ENCODE measurements at regions not wholly inside any gene's neighbourhood (a gene's known extent, or its start where the extent isn't known, plus 50 kb on each side); places are given as distances from the start of the nearest gene placed in this dataset.
"Not testable (repeated sequence)": the region's sequence is repeated elsewhere in the genome, so short reads cannot be mapped to it uniquely, and the experiment has no call there.

- ATAC-seq (no peak), DNase-seq (ENCODE audit: low spot score) (no peak)
- H3K4me3 Mint-ChIP-seq: no peak overlapping the region
Measured at GRCh38 chr12:42003031-42003430, 141.6 kb downstream of the GXYLT1 start.

DNA sequence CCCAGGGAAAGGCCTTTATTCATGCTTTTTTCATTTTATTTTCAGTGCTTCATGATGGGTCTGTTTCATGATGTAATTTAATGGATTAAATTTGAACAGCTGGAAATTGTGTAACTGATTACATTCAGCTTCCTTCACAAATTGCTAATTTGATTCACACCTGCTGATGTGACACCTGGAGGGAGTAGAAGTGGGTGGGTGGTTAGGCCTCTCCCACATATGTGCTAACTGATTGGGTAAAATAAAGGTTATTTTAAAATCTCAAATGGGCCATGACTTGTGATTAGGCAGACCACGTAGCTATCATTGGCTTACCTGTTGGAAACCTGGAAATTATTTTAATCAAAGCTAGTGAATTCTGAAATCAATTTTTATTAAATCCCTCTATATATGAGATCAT lies 142.1 kb downstream of the GXYLT1 start:
- Mint-ChIP-seq H3K4me3 (no peak overlapping the region), H3K4me1 (ENCODE audit: low read depth in 2 of 2) (no peaks in the 10 kb centered on the region), H3K36me3 (no peaks in the 10 kb centered on the region), H3K27ac (no peak overlapping the region), H3K9me3 (no peaks in the 10 kb centered on the region), H3K27me3 (peaks cover 8 to 23% of the 10 kb centered on the region in 2 donors)
- ATAC-seq (no peak), DNase-seq (ENCODE audit: low spot score) (no peak)

More at GRCh38 chr12:42003031-42003430, 141.6 kb downstream of the GXYLT1 start:
- Mint-ChIP-seq H3K36me3 (no peaks in the 10 kb centered on the region), H3K27ac (no peak overlapping the region), H3K27me3 (peaks cover 8 to 21% of the 10 kb centered on the region in 2 donors), H3K9me3 (no peaks in the 10 kb centered on the region), H3K4me1 (ENCODE audit: low read depth in 2 of 2) (no peaks in the 10 kb centered on the region)

GRCh38 chr12:41998436-41998835 lies 146.2 kb downstream of the GXYLT1 start:
- no peaks in the 10 kb centered on the region for H3K36me3 Mint-ChIP-seq
- no peak for DNase-seq (ENCODE audit: low spot score)
- H3K4me1 Mint-ChIP-seq (ENCODE audit: low read depth in 2 of 2): no peaks in the 10 kb centered on the region
- peaks cover 6 to 20% of the 10 kb centered on the region in 2 donors for H3K27me3 Mint-ChIP-seq
- ATAC-seq: no peak
- H3K4me3 Mint-ChIP-seq: no peak overlapping the region
- H3K27ac Mint-ChIP-seq: no peak overlapping the region
- H3K9me3 Mint-ChIP-seq: no peaks in the 10 kb centered on the region

DNA sequence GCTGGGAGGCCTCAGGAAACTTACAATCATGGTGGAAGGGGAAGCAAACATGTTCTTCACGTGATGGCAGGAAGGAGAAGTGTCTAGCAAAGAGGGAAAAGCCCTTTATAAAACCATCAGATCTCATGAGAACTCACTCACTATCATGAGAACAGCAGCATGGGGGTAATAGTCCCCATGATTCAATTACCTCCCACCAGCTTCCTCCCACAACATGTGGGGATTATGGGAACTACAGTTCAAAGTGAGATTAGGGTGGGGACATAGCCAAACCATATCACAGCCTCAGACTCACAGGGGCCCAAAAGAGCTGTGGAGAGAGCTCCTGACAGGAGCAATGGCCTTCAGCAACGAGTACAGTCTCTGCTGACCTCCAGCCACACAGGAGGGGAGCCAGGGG lies 151.4 kb downstream of the GXYLT1 start:
- Mint-ChIP-seq H3K27ac (no peak overlapping the region), H3K4me1 (ENCODE audit: low read depth in 2 of 2) (no peaks in the 10 kb centered on the region), H3K27me3 (peaks cover 3 to 12% of the 10 kb centered on the region in 2 donors), H3K4me3 (no peak overlapping the region), H3K9me3 (no peaks in the 10 kb centered on the region), H3K36me3 (no peaks in the 10 kb centered on the region)
- DNase-seq (ENCODE audit: low spot score): no peak
- no peak for ATAC-seq

GRCh38 chr12:41992692-41993215 lies 151.9 kb downstream of the GXYLT1 start:
- Mint-ChIP-seq H3K27ac (no peak overlapping the region), H3K9me3 (no peaks in the 10 kb centered on the region), H3K27me3 (peaks cover 0 to 9% of the 10 kb centered on the region in 2 donors), H3K4me3 (no peak overlapping the region), H3K4me1 (ENCODE audit: low read depth in 2 of 2) (no peaks in the 10 kb centered on the region), H3K36me3 (no peaks in the 10 kb centered on the region)
- ATAC-seq (no peak), DNase-seq (ENCODE audit: low spot score) (no peak)

GRCh38 chr12:41992022-41992421 lies 152.7 kb downstream of the GXYLT1 start:
- peaks cover 0 to 15% of the 10 kb centered on the region in 2 donors for H3K27me3 Mint-ChIP-seq
- no peak overlapping the region for H3K27ac Mint-ChIP-seq
- H3K4me1 Mint-ChIP-seq (ENCODE audit: low read depth in 2 of 2): no peaks in the 10 kb centered on the region
- H3K36me3 Mint-ChIP-seq: no peaks in the 10 kb centered on the region
- no peak for DNase-seq (ENCODE audit: low spot score)
- H3K9me3 Mint-ChIP-seq: no peaks in the 10 kb centered on the region
- no peak for ATAC-seq
- no peak overlapping the region for H3K4me3 Mint-ChIP-seq

DNA sequence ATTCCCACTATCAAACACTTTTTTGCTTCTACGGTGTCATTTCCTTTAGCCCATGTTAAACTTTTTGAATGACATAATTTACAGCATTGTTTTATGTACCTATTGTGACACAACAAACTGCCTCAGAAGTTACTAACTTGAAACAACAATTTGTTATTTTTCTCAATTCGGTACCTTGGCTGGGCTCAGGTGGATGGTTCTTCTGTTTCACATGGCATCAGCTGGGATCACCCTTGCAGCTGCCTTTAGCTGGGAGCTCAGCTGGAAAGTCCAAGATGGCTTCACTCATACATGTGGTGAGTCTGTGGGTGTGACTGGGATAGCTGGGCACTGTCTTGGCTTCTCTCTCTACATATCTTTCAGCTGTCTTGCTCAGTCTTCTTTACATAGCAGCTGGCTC lies 156.0 kb downstream of the GXYLT1 start:
- H3K27ac Mint-ChIP-seq: no peak overlapping the region
- no peak for ATAC-seq
- H3K36me3 Mint-ChIP-seq: no peaks in the 10 kb centered on the region
- DNase-seq (ENCODE audit: low spot score): no peak
- H3K27me3 Mint-ChIP-seq: peaks cover 0 to 24% of the 10 kb centered on the region in 2 donors
- H3K4me1 Mint-ChIP-seq (ENCODE audit: low read depth in 2 of 2): no peaks in the 10 kb centered on the region
- H3K9me3 Mint-ChIP-seq: no peaks in the 10 kb centered on the region
- no peak overlapping the region for H3K4me3 Mint-ChIP-seq

DNA sequence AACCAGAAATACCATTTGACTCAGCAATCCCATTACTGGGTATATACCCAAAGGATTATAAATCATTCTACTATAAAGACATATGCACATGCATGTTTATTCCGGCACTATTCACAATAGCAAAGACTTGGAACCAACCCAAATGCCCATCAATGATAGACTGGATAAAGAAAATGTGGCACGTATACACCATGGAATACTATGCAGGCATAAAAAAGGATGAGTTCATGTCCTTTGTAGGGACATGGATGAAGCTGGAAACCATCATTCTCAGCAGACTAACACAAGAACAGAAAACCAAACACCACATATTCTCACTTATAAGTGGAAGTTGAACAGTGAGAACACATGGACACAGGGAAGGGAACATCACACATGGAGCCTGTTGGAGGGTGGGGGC lies 158.2 kb downstream of the GXYLT1 start:
- not testable (repeated sequence) for H3K4me3 Mint-ChIP-seq; H3K27ac Mint-ChIP-seq; H3K4me1 Mint-ChIP-seq (ENCODE audit: low read depth in 2 of 2); ATAC-seq; DNase-seq (ENCODE audit: low spot score); H3K9me3 Mint-ChIP-seq; H3K36me3 Mint-ChIP-seq
- peaks cover 0 to 31% of the 10 kb centered on the region in 2 donors for H3K27me3 Mint-ChIP-seq

- no peak for DNase-seq (ENCODE audit: low spot score)
- Mint-ChIP-seq H3K27me3 (peaks cover 0 to 36% of the 10 kb centered on the region in 2 donors), H3K4me3 (no peak overlapping the region), H3K27ac (no peak overlapping the region), H3K4me1 (ENCODE audit: low read depth in 2 of 2) (no peaks in the 10 kb centered on the region), H3K36me3 (no peaks in the 10 kb centered on the region), H3K9me3 (no peaks in the 10 kb centered on the region)
- no peak for ATAC-seq
Measured at GRCh38 chr12:41983856-41984255, 160.8 kb downstream of the GXYLT1 start.

- Mint-ChIP-seq H3K27ac (no peak overlapping the region), H3K27me3 (peaks cover 0 to 36% of the 10 kb centered on the region in 2 donors)
Measured at GRCh38 chr12:41983394-41983793, 161.3 kb downstream of the GXYLT1 start.

GRCh38 chr12:41981758-41982157 lies 162.9 kb downstream of the GXYLT1 start:
- Mint-ChIP-seq H3K4me1 (ENCODE audit: low read depth in 2 of 2) (no peaks in the 10 kb centered on the region), H3K36me3 (no peaks in the 10 kb centered on the region), H3K27me3 (peaks cover 4 to 29% of the 10 kb centered on the region in 2 donors), H3K9me3 (no peaks in the 10 kb centered on the region), H3K4me3 (no peak overlapping the region), H3K27ac (no peak overlapping the region)
- ATAC-seq (no peak), DNase-seq (ENCODE audit: low spot score) (no peak)

More at GRCh38 chr12:41983394-41983793, 161.3 kb downstream of the GXYLT1 start:
- H3K9me3 Mint-ChIP-seq: no peaks in the 10 kb centered on the region
- no peak overlapping the region for H3K4me3 Mint-ChIP-seq
- H3K4me1 Mint-ChIP-seq (ENCODE audit: low read depth in 2 of 2): no peaks in the 10 kb centered on the region
- no peak for ATAC-seq
- H3K36me3 Mint-ChIP-seq: no peaks in the 10 kb centered on the region
- no peak for DNase-seq (ENCODE audit: low spot score)

DNA sequence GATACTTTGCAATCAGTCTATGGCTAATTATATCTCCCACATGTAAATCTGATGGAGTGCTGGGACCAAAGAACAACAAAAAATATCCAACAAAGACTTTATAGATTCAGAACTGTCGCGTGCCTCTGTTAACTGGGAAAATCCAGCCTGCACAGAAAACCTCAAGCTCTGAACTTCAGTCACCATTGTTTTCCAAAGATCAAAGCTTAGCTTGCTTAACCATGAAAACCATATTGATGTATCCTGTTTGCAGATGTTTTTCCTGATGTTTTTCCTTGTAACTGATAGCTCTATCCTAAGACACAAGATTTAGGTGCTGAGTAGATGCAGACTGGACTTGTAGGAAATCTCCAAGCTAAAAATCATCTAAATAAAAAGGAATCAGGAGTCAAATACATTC lies 163.7 kb downstream of the GXYLT1 start:
- H3K4me3 Mint-ChIP-seq: no peak overlapping the region
- H3K9me3 Mint-ChIP-seq: no peaks in the 10 kb centered on the region
- DNase-seq (ENCODE audit: low spot score) (no peak), ATAC-seq (no peak)
- H3K36me3 Mint-ChIP-seq: no peaks in the 10 kb centered on the region
- H3K4me1 Mint-ChIP-seq (ENCODE audit: low read depth in 2 of 2): no peaks in the 10 kb centered on the region
- no peak overlapping the region for H3K27ac Mint-ChIP-seq
- peaks cover 6 to 26% of the 10 kb centered on the region in 2 donors for H3K27me3 Mint-ChIP-seq

DNA sequence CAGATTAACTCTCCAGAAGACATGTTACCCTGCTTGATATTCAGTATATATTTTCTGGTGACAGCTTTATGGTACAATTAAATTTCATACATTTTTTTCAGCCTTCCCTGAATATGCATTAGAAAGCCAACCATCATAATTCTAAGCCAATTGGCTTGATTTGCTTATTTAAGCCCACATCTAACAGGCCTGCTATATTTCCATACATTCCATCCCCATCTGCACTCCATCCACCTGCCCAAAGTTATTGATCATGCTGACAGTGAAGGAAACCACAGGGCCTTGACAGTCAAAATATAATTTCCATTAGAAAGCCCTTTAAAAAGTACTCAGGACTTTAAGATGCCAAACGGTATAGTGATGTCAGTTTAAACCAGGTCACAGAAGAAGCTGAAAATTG lies 164.3 kb downstream of the GXYLT1 start:
- Mint-ChIP-seq H3K9me3 (no peaks in the 10 kb centered on the region), H3K27ac (no peak overlapping the region), H3K36me3 (no peaks in the 10 kb centered on the region), H3K27me3 (peaks cover 6 to 20% of the 10 kb centered on the region in 2 donors), H3K4me1 (ENCODE audit: low read depth in 2 of 2) (no peaks in the 10 kb centered on the region), H3K4me3 (no peak overlapping the region)
- ATAC-seq: no peak
- no peak for DNase-seq (ENCODE audit: low spot score)

DNA sequence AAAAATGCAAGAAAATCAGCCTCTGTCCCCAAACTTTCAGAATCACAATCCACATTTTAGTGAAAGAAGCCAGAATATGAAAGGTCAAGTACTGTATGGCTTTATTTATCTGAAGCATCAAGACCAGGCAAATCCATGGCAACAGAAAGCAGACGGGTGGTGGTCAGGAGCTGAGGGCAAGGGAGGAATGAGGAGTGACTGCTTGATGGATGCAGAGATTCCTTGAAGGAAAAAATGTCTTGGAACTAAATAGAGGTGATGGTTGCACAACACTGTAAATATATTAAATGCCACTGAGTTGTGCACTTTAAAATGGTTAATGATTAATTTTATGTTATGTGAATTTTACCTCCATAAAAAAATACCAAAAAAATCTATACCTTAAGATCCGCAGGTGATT lies 165.1 kb downstream of the GXYLT1 start:
- H3K4me3 Mint-ChIP-seq: no peak overlapping the region

DNA sequence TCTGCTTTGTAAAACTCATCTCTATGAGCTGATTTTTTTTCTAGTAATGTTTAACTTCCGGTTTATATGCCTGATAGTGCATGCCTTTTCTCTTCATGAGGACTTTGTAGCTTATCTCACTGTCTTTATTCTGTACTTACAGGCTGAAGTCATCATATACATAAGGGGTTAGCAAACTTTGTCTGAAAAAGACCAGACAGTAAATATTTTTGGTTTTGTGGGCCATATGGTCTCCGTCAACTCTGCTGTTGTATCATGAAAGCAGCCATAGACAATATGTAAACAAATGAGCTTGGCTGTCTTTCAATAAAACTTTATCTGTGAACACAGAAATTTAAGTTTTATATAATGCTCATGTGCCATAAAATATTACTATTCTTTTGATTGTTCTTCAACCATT lies 172.1 kb downstream of the GXYLT1 start:
- no peak overlapping the region for H3K4me3 Mint-ChIP-seq
- no peak for DNase-seq (ENCODE audit: low spot score)

More for the DNA sequence above, 165.1 kb downstream of the GXYLT1 start:
- Mint-ChIP-seq H3K27ac (no peak overlapping the region), H3K27me3 (peaks cover 6 to 15% of the 10 kb centered on the region in 2 donors), H3K4me1 (ENCODE audit: low read depth in 2 of 2) (no peaks in the 10 kb centered on the region), H3K36me3 (no peaks in the 10 kb centered on the region), H3K9me3 (no peaks in the 10 kb centered on the region)
- DNase-seq (ENCODE audit: low spot score) (no peak), ATAC-seq (no peak)

More for the DNA sequence above, 172.1 kb downstream of the GXYLT1 start:
- Mint-ChIP-seq H3K36me3 (no peaks in the 10 kb centered on the region), H3K27me3 (peaks cover 0 to 4% of the 10 kb centered on the region in 2 donors), H3K27ac (no peak overlapping the region), H3K4me1 (ENCODE audit: low read depth in 2 of 2) (no peaks in the 10 kb centered on the region), H3K9me3 (no peaks in the 10 kb centered on the region)
- no peak for ATAC-seq
